NB4 (cell line): ENCODE measurements at regions not wholly inside any gene's neighbourhood (a gene's known extent, or its start where the extent isn't known, plus 50 kb on each side); places are given as distances from the start of the nearest gene placed in this dataset.

ENCODE experiments used
- CTCF ChIP-seq: IDR thresholded peaks from one replicate; pipeline ENCODE4 v1.5.1; 2012; ENCODE audit warnings: low read depth, low read length
- MAX ChIP-seq: IDR thresholded peaks from 2 replicates; pipeline ENCODE4 v1.6.1; 2011; ENCODE audit warnings: low read depth, low read length

GRCh38 chr4:179331362-179331761, 1889.1 kb upstream of the AGA start:
- TF ChIP-seq CTCF: no peak
- no peak for TF ChIP-seq MAX
